ENCODE measurements at regions not wholly inside any gene's neighbourhood (a gene's known extent, or its start where the extent isn't known, plus 50 kb on each side); places are given as distances from the start of the nearest gene placed in this dataset.

GRCh38 chr3:178259703-178260102 lies 276.5 kb upstream of the KCNMB2 start:
- no peak for DNase-seq

- no peak for DNase-seq
Observed at GRCh38 chr3:178260887-178261565, 275.2 kb upstream of the KCNMB2 start.

DNA sequence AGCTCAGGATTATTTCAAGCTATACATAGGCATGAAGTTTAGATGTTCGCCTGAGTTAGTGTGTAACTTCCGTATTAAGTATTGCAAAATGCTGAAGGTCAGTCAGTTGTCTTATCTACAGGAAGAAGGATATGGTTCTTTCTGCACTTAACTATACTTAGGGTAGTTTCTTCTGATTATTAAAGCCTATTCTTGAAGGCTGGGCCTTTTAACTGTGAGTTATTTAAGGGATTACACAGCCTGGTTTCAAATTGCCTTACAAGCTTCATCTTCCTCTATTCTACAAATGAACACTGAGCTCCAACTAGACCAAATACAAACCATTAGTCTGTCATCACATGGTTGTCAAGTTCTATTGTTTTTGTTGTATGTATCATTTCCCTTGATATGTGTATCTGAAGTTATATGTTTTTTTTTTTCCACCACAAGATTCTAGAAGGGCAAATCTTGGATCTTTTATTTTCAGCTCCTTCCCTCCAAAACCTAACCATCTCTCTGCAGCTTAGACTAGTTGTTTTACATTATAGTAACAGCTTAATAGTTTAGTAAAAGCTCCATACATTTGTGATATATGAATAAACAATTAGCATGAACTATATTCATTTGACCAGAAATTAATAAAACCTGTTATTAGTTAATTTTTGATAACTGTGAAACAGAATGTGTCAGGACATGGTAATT lies 272.9 kb upstream of the KCNMB2 start:
- no peak for DNase-seq

DNA sequence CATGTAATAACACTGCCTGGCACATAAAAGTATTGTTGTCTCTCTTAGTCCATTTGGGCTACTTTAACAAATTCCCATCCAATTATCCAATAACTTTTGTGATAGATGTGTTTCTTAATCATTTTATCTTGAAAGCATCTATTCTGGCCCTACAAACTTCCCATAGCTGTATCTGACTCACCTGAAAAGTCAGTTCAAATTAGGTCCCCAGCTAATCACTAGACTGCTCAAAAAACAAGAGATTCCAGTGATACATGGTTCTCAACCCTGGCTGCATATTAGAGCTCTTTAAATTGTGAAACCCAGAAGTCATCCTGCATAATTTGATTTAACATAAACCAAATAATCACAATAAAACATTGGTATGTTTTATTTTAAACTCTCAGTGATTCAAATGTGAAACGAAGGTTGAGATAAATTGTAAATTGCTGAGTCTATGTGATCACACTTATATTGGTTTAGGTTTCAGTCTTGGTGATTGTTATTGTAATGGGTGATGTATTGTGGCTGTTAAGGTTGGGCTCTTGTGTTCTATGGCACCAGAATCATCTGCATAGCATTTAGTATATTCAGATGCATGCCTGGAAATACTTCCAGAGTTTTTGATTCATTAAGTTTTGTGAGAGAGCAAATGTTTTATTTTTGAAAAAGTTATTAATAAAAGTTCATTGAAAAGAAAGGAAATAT lies 268.9 kb upstream of the KCNMB2 start:
- DNase-seq: no peak

GRCh38 chr3:178270838-178271237 lies 265.4 kb upstream of the KCNMB2 start:
- DNase-seq: no peak

- no peak for DNase-seq
Observed at GRCh38 chr3:178271740-178272387, 264.4 kb upstream of the KCNMB2 start.

- DNase-seq: no peak
Observed at GRCh38 chr3:178272841-178273240, 263.4 kb upstream of the KCNMB2 start.

- no peak for DNase-seq
Observed at GRCh38 chr3:178274711-178275110, 261.5 kb upstream of the KCNMB2 start.

DNA sequence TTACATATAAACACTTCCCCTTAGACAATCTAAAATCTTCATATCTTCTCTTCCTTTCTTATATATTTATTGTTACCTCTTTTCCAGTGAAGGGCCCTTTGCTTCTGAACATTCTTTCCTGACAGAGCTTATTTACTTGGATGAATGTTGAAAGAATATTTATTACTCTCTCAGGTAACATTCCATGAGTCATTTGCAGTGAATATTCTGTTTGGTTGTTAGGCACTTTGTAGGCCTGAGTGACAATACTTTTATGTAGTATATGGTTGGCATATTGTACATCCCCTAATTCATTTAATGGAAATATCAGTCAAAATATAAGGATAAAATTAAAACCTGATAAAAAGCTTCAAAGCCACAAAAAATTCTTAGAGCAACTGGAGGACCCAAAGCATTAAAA lies 260.9 kb upstream of the KCNMB2 start:
- no peak for DNase-seq

GRCh38 chr3:178275793-178276192 lies 260.4 kb upstream of the KCNMB2 start:
- DNase-seq: no peak

GRCh38 chr3:178277605-178278004 lies 258.6 kb upstream of the KCNMB2 start:
- DNase-seq: no peak

- DNase-seq: no peak
Observed at GRCh38 chr3:178283561-178283960, 252.7 kb upstream of the KCNMB2 start.

DNA sequence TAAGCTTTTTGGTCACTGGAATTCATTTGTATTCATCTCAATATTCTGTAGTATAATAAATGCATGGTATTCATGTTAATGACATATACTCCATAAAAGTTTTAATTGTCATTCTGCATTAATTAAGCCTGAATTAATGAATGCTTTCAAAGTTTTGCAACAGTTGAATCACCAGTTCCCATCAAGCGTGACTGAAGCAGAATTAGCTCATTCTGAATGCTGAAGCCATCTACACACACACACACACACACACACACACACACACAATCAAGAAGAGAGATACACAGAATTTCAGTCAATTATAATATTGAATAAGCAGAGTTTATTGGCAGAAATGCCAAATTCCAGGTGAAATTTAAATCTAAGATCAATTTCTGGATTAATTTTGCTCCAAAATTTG lies 252.1 kb upstream of the KCNMB2 start:
- no peak for DNase-seq

GRCh38 chr3:178288074-178288473 lies 248.2 kb upstream of the KCNMB2 start:
- DNase-seq: no peak

DNA sequence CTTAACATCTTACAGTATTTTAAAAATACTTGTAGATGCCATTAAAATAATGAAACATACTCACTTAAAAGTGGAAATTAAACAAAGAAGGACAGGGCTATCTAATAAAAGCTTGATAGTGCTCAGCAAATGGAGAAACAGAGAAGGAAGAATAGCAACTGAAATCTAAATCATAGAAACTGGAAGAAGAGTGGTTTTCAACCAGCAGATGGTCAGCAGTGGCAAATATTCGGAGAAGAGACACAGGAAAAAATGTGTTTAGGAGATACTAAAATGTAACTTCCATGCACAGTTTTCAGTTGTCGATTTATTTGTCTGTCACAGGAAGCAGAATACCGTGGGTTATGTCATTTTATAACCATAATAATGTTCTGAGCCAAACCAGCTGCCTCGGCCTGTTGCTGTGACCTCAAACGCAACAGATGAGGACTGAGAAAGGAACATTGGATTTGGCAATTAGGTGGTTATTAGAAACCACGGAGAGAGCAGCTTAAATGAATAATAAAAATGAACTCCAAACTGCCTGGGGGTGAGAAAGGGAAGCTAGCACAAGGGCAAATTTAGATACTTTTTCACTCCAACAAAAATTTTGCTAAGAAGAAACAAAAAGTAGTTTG lies 246.6 kb upstream of the KCNMB2 start:
- DNase-seq: no peak

GRCh38 chr3:178291574-178292370 lies 244.5 kb upstream of the KCNMB2 start:
- DNase-seq: no peak

DNA sequence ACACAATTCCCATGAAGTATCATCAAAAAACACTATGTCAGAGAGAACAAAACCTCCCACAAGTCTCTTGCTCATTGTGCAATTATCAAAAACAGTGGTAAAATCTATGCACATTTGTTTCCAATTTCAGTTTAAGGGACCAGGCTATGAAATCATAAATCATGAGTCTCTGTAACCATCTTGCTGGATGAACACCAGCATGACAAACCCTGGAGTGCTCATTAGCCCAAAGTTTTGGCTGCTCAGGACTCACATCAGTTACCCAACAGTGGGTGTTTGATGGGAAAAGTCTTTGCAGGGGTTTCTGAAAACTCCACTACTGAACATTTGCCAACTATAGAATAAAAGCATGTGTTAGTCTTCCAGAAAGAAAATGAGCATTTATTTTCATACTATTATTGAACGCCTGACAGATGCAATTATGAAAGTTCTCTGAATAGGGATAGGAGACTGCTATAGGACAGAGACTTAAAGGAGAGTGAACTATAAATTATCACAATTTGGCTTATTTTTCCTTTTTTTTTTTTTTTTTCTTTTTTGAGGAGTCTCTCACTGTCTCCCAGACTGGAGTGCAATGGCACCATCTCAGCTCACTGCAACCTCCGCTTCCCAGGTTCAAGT lies 240.8 kb upstream of the KCNMB2 start:
- DNase-seq: no peak

GRCh38 chr3:178297199-178297598 lies 239.0 kb upstream of the KCNMB2 start:
- no peak for DNase-seq

- no peak for DNase-seq
Observed at GRCh38 chr3:178297740-178298139, 238.5 kb upstream of the KCNMB2 start.

DNA sequence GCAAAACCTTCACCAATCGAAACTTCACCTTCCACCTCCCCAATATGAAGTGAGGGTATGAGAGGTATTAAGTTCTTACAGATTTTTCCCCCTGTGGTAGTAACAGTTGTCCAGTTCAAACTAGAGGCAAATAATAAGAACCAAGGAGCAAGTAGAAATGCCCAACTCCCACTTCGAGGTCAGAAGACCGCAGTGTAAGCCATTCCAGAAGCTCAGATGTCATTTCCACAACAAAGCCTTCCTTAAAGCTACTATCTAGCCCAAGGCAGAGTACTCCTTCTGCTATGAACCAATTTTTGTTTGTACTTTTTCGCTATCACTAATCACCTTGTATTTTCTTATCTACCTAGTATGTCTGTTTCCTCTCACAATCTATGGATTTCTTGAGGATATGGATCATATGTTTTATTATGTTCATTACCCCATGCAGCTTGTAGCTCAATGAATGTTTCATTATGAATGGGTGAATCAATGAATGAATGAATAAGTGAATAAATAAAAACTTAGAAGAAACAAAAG lies 235.7 kb upstream of the KCNMB2 start:
- no peak for DNase-seq
